Gastrocnemius medialis (tissue), 4 donors: ENCODE measurements at regions not wholly inside any gene's neighbourhood (a gene's known extent, or its start where the extent isn't known, plus 50 kb on each side); places are given as distances from the start of the nearest gene placed in this dataset.
A peak's percentile ranks its signal among the peaks of the same experiment; 100 is the strongest.

Source experiments
- ATAC-seq, 2 donors: fragments of 150-250 bp; one replicate each; pipeline ENCODE4 v1.9.1; 2016
- DNase-seq, 2 donors: peaks; one replicate each; pipeline ENCODE4 v3.0.0-alpha.2; 2019
- H3K27ac ChIP-seq, 4 donors: fragments of 200-600 bp; sonication (generic); 1 replicate in 1 of 4; 2 replicates in 3 of 4; pipeline ENCODE4 v1.5.1; 2016 to 2018; ENCODE audit warnings: mild to moderate bottlenecking in 2 of 4, moderate library complexity in 1 of 4
- H3K27me3 ChIP-seq, 3 donors: fragments of 200-600 bp; sonication (generic) in 2 of 3; 1 replicate in 1 of 3; 2 replicates in 2 of 3; pipeline versions ENCODE4 v1.5.1 to v1.6.0; 2016 to 2019; ENCODE audit warnings: mild to moderate bottlenecking in 1 of 3, moderate library complexity in 1 of 3
- H3K36me3 ChIP-seq, 2 donors: fragments of 200-600 bp; sonication (generic) in 1 of 2; one replicate each; pipeline ENCODE4 v1.5.1; 2017 to 2018
- H3K4me1 ChIP-seq, 2 donors: fragments of 200-600 bp; sonication (generic) in 1 of 2; one replicate each; pipeline ENCODE4 v1.5.1; 2016 to 2017; ENCODE audit warnings: mild to moderate bottlenecking in 2 of 2
- H3K4me3 ChIP-seq, 4 donors: fragments of 200-600 bp; sonication (generic) in 3 of 4; 1 replicate in 1 of 4; 2 replicates in 3 of 4; pipeline ENCODE4 v1.5.1; 2016 to 2019; ENCODE audit warnings: mild to moderate bottlenecking in 2 of 4
- H3K9me3 ChIP-seq, 3 donors: fragments of 200-600 bp; sonication (generic) in 2 of 3; 1 replicate in 1 of 3; 2 replicates in 2 of 3; pipeline ENCODE4 v1.5.1; 2016 to 2019
- POLR2A ChIP-seq, 2 donors: fragments of 450-650 bp; IDR thresholded peaks; one replicate each; pipeline ENCODE4 v1.6.1; 2017; ENCODE audit warnings: antibody characterized with exemption in 2 of 2, mild to moderate bottlenecking in 2 of 2, moderate library complexity in 2 of 2
- in situ Hi-C, 4 donors: fragments of 200-750 bp; cut with MboI; loops; one replicate each; pipeline versions ENCODE4 v1.15.0 to v1.8.0; 2017; ENCODE audit warnings: low sequenced_read_pairs in 4 of 4
- intact Hi-C: fragments of 100-400 bp; cut with DNase I; formaldehyde crosslinking; loops from one replicate; pipeline ENCODE4 v1.15.1; 2023; ENCODE audit warnings: low total_unique reads
- TF ChIP-seq, protein P1 (sequence below), 5 experiments: fragments of 450-650 bp in 3 of 5; fragments of 200-600 bp in 2 of 5; sonication (generic) in 2 of 5; IDR thresholded peaks in 4 of 5; conservative IDR thresholded peaks in 1 of 5; 1 replicate in 4 of 5; 2 replicates in 1 of 5; pipeline ENCODE4 v1.5.1; 2016 to 2019; ENCODE audit warnings: antibody characterized with exemption in 5 of 5, mild to moderate bottlenecking in 3 of 5, moderate library complexity in 3 of 5

DNA sequence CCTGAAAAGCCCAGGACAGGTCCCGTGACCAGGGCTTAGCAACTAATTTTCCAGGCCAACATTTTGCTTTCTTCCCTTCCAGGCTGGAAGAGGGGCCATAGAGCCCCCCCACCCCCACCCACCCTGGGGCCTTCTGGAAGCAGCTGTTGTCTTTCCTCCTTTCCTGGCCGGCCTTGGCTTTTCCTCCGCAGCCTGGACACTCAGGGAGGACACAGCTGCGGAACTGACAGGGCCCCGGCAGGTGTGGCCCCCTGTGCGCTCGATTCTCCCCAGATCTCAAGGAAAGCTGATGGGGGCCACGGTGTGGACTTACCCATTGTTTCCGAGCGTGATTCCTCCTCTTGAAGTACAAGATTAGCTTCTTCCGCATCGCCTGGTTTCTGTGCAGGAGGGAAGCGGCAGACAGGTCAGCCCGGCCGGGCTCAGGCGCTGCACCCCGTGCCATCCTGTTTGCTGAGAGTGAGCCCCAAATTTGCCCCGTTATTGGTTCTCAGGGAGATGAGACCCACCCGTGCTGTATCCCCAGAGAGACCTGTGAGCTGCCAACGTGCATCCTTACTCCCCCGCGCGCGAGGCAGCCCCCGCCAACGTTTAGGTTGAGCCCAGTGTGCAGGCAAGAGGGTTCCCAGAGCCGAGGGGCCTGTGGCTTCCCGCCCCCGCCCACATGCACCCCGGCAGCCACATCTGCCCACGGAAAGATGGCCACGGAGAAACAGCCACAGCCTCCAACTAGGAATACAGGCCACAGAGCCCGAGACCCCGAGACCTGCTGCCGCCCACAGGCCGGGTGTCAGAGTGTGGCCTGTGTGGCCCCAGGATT is 129.6 kb downstream of the NCOR2 start:
- H3K9me3 ChIP-seq: no peaks in the 10 kb centered on the region
- H3K36me3 ChIP-seq: no peaks in the 10 kb centered on the region
- TF ChIP-seq POLR2A (IDR thresholded peaks at IDR 0.05): no peak
- TF ChIP-seq, protein P1, sequence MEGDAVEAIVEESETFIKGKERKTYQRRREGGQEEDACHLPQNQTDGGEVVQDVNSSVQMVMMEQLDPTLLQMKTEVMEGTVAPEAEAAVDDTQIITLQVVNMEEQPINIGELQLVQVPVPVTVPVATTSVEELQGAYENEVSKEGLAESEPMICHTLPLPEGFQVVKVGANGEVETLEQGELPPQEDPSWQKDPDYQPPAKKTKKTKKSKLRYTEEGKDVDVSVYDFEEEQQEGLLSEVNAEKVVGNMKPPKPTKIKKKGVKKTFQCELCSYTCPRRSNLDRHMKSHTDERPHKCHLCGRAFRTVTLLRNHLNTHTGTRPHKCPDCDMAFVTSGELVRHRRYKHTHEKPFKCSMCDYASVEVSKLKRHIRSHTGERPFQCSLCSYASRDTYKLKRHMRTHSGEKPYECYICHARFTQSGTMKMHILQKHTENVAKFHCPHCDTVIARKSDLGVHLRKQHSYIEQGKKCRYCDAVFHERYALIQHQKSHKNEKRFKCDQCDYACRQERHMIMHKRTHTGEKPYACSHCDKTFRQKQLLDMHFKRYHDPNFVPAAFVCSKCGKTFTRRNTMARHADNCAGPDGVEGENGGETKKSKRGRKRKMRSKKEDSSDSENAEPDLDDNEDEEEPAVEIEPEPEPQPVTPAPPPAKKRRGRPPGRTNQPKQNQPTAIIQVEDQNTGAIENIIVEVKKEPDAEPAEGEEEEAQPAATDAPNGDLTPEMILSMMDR (IDR thresholded peaks at IDR 0.05 in 4 of 5, conservative IDR thresholded peaks at IDR 0.05 in 1 of 5): no peak
- in situ Hi-C loops (no loop called here), intact Hi-C loops (no loop called here)
- H3K27ac ChIP-seq: peak overlapping the region; percentile 21 to 60 (median 32)
- H3K27me3 ChIP-seq: no peaks in the 10 kb centered on the region
- DNase-seq: no peak
- H3K4me3 ChIP-seq: no peak overlapping the region
- no peak for ATAC-seq
- H3K4me1 ChIP-seq: peaks cover 20 to 22% of the 10 kb centered on the region in 2 donors

DNA sequence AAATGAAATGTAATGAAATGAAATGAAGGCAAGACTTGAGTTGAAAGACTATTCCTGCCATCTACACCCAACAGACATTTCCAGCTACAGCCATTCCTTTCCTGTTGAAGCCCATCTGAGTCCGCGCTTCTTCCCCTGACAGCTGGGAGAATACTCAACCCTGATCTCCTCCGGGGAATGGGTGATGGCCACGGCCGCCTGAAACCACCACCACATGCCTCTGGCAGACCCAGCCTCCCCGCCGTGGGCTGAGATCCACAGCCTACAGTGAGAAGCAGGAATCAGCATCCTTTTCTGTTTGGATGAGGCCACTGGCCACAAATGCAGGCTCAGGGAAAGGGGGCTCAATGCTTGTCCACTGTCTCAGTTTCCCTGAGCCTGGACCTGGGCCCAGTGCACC is 130.3 kb downstream of the NCOR2 start:
- TF ChIP-seq POLR2A (IDR thresholded peaks at IDR 0.05): no peak
- TF ChIP-seq, protein P1 (IDR thresholded peaks at IDR 0.05 in 4 of 5, conservative IDR thresholded peaks at IDR 0.05 in 1 of 5): no peak
- no peak for DNase-seq
- in situ Hi-C loops: no loop called here
- no peaks in the 10 kb centered on the region for H3K9me3 ChIP-seq
- peaks cover 25 to 28% of the 10 kb centered on the region in 2 donors for H3K4me1 ChIP-seq
- H3K27ac ChIP-seq: peak overlapping the region; percentile 21 to 60 (median 32)
- intact Hi-C loops: no loop called here
- no peak overlapping the region for H3K4me3 ChIP-seq
- no peaks in the 10 kb centered on the region for H3K27me3 ChIP-seq
- no peaks in the 10 kb centered on the region for H3K36me3 ChIP-seq
- ATAC-seq: no peak

DNA sequence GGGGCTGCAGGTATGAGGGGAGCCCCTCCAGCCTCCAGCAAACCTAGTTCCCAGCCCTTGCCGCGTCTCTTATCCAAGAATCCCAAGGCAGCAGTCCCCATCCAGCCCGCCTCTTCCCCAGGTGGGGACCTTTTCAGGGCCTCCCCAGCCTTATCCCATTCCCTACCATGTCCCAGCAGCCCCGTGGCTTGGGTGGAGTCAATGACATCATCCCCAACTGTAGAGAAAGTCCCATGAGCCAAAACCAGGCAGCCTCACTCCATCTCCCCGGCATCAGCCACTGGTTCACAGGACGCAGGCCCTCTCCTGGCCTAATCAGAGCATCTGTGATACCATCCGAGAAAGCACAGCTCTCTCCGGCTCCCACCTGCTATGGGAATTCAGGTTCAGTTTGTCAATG is 131.0 kb downstream of the NCOR2 start:
- no peaks in the 10 kb centered on the region for H3K36me3 ChIP-seq
- ATAC-seq (no peak), DNase-seq (no peak)
- H3K9me3 ChIP-seq: no peaks in the 10 kb centered on the region
- in situ Hi-C loops (no loop called here), intact Hi-C loops (no loop called here)
- no peak for TF ChIP-seq POLR2A (IDR thresholded peaks at IDR 0.05)
- TF ChIP-seq, protein P1 (IDR thresholded peaks at IDR 0.05 in 4 of 5, conservative IDR thresholded peaks at IDR 0.05 in 1 of 5): no peak
- peaks cover 19 to 28% of the 10 kb centered on the region in 2 donors for H3K4me1 ChIP-seq
- no peak overlapping the region for H3K4me3 ChIP-seq
- H3K27me3 ChIP-seq: no peaks in the 10 kb centered on the region
- peak overlapping the region in 2 of 4 donors; percentile 34 to 60 for H3K27ac ChIP-seq

DNA sequence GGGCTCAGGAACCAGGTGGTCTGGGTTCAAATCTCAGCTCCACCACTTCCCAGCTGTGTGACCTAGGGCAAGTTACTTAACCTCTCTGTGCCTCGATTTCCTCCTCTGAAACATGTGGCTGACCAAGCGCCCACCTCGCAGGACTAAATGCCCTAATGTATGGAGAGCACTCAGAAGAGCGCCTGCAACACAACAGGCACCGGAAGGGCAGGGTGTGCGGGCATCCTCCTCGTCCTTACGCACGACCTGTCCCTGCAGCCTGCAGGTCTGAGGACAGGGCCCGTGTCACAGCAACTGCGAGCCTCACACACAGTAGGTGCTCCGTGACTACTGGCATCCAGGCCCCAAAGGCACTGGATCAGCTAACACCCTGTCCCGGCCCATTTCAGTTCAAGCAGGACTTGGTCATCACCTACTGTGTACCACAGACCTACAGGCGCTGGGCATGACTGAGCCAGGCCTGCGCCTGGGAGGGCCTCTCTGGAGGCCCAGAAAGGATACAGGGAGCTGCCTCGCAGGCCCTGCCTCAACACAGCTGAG is 131.5 kb downstream of the NCOR2 start:
- intact Hi-C loops (no loop called here), in situ Hi-C loops (no loop called here)
- DNase-seq: no peak
- Histone ChIP-seq H3K9me3 (no peaks in the 10 kb centered on the region), H3K4me3 (no peak overlapping the region), H3K4me1 (peaks cover 14 to 28% of the 10 kb centered on the region in 2 donors), H3K36me3 (no peaks in the 10 kb centered on the region), H3K27ac (peak overlapping the region in 2 of 4 donors; percentile 34 to 60), H3K27me3 (no peaks in the 10 kb centered on the region)
- ATAC-seq: no peak
- TF ChIP-seq, protein P1 (IDR thresholded peaks at IDR 0.05 in 4 of 5, conservative IDR thresholded peaks at IDR 0.05 in 1 of 5): no peak
- TF ChIP-seq POLR2A (IDR thresholded peaks at IDR 0.05): no peak
